K562 (cell line): ENCODE measurements at regions not wholly inside any gene's neighbourhood (a gene's known extent, or its start where the extent isn't known, plus 50 kb on each side); places are given as distances from the start of the nearest gene placed in this dataset.
A peak's percentile ranks its signal among the peaks of the same experiment; 100 is the strongest.

Experiments used
- EZH2 ChIP-seq: IDR thresholded peaks from 2 replicates; pipeline ENCODE4 v1.6.1; 2012; ENCODE audit warnings: low read depth, mild to moderate bottlenecking, inconsistent platforms, low read length, borderline replicate concordance
- FOXK2 ChIP-seq, 2 experiments: fragments of 450-650 bp; IDR thresholded peaks in 1 of 2; conservative IDR thresholded peaks in 1 of 2; 2 replicates each; pipeline ENCODE4 v1.6.1; 2016; ENCODE audit warnings: low read depth in 2 of 2, mild to moderate bottlenecking in 1 of 2
- GATAD2B ChIP-seq: fragments of 450-650 bp; IDR thresholded peaks from 2 replicates; pipeline ENCODE4 v1.6.1; 2017; ENCODE audit warnings: mild to moderate bottlenecking, borderline replicate concordance
- NCOA4 ChIP-seq: fragments of 450-650 bp; IDR thresholded peaks from 2 replicates; pipeline ENCODE4 v1.6.1; 2018; ENCODE audit warnings: mild to moderate bottlenecking; ENCODE audit not compliant: partially characterized antibody
- NFYB ChIP-seq: IDR thresholded peaks from 2 replicates; pipeline ENCODE4 v1.6.1; 2011; ENCODE audit warnings: mild to moderate bottlenecking, moderate library complexity; ENCODE audit not compliant: insufficient read length; ENCODE audit errors: extremely low read depth
- POU5F1 ChIP-seq: fragments of 150-350 bp; IDR thresholded peaks from 2 replicates; pipeline ENCODE4 v1.6.1; 2014; ENCODE audit warnings: borderline replicate concordance, low read length, low read depth, mild to moderate bottlenecking; ENCODE audit not compliant: partially characterized antibody
- RBM14 ChIP-seq: fragments of 200-400 bp; formaldehyde crosslinking; IDR thresholded peaks from 2 replicates; pipeline ENCODE4 v1.6.1; 2018; ENCODE audit warnings: low read depth, mild to moderate bottlenecking, low read length, moderate library complexity, borderline replicate concordance; ENCODE audit not compliant: insufficient read depth
- STAT5A ChIP-seq: IDR thresholded peaks from 2 replicates; pipeline ENCODE4 v1.6.1; 2012; ENCODE audit warnings: low read length, inconsistent platforms, borderline replicate concordance
- ZNF12 ChIP-seq: sonication (generic); formaldehyde crosslinking; IDR thresholded peaks from 2 replicates; pipeline ENCODE4 v1.4.0; 2020; ENCODE audit warnings: mild to moderate bottlenecking, missing genetic modification reagents
- ZNF830 ChIP-seq: fragments of 250-450 bp; sonication (Bioruptor Pico); IDR thresholded peaks from 2 replicates; pipeline ENCODE4 v1.5.0; 2021; ENCODE audit warnings: mild to moderate bottlenecking
- ZZZ3 ChIP-seq: fragments of 450-650 bp; IDR thresholded peaks from 2 replicates; pipeline ENCODE4 v1.6.1; 2016; ENCODE audit warnings: antibody characterized with exemption, mild to moderate bottlenecking, moderate library complexity
- TF ChIP-seq, protein P1 (sequence below): sonication (generic); formaldehyde crosslinking; IDR thresholded peaks from 2 replicates; pipeline ENCODE4 v1.8.1; 2022; ENCODE audit warnings: missing genetic modification reagents
- TF ChIP-seq, protein P2 (sequence below): fragments of 200-800 bp; sonication (Bioruptor generic); IDR thresholded peaks from 2 replicates; pipeline ENCODE4 v1.6.1; 2016; ENCODE audit warnings: missing genetic modification characterization, missing compliant biosample characterization
- TF ChIP-seq, protein P3 (sequence below): fragments of 150-350 bp; IDR thresholded peaks from 2 replicates; pipeline ENCODE4 v1.6.1; 2014; ENCODE audit warnings: low read depth, mild to moderate bottlenecking, low read length, borderline replicate concordance
- TF ChIP-seq, protein P4 (sequence below): sonication (generic); formaldehyde crosslinking; IDR thresholded peaks from 2 replicates; pipeline ENCODE4 v1.8.0; 2023; ENCODE audit warnings: mild to moderate bottlenecking, missing genetic modification reagents

DNA sequence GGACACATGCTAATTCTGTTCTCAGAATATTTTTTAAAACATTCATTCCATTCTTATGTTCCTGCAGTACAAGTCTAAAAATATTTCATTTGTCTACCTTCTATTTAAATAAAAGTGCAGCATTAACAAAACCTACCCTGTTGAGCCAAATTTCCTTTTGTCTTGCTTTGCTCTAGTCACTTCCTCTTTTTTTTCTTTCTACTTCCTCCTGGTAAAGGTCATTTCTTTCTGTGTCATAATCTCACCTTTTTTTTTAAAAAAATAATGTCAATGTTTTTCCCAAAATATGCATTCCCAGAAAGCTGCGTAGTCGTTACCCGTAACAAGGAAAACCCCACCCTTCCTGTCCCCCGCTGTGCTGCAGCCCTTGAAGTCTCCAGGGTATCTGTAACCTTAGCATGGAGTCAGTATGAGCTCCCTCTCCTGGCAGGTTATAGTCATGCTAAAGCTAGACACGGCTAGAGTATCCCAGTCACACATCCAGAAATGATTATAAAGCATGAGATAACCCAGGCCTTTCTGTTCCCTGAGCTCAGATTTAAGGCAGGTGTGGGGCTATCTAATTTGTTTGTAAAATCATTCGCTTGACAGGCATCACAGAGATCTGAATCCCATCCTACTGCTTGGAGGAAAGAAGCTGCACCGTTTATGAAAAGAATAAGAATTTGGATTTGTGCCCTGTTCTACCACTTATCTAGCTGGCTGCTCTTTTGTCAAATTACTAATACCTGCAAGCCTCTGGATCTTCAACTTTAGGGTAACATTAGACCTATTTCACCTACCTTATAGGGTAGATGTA lies 51.1 kb upstream of the EED start (continued):
- peak; percentile 63 to 70; a peak in 3 of 4 replicates for TF ChIP-seq FOXK2 (conservative IDR thresholded peaks at IDR 0.05 in 1 of 2, IDR thresholded peaks at IDR 0.05 in 1 of 2; ENCODE audit: low read depth in 2 of 2)
- TF ChIP-seq ZNF830 (CRISPR knock-in tag): no peak
- TF ChIP-seq ZNF12 (CRISPR knock-in tag): no peak
- TF ChIP-seq POU5F1: no peak
- TF ChIP-seq STAT5A: peak; percentile 49; the same call in 1 of the 2 replicates
- TF ChIP-seq ZZZ3: no peak
- TF ChIP-seq GATAD2B: peak; percentile 88
- TF ChIP-seq NCOA4: no peak
- TF ChIP-seq, protein P1, sequence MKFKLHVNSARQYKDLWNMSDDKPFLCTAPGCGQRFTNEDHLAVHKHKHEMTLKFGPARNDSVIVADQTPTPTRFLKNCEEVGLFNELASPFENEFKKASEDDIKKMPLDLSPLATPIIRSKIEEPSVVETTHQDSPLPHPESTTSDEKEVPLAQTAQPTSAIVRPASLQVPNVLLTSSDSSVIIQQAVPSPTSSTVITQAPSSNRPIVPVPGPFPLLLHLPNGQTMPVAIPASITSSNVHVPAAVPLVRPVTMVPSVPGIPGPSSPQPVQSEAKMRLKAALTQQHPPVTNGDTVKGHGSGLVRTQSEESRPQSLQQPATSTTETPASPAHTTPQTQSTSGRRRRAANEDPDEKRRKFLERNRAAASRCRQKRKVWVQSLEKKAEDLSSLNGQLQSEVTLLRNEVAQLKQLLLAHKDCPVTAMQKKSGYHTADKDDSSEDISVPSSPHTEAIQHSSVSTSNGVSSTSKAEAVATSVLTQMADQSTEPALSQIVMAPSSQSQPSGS (CRISPR knock-in tag): no peak
- TF ChIP-seq RBM14: no peak
- TF ChIP-seq, protein P2, sequence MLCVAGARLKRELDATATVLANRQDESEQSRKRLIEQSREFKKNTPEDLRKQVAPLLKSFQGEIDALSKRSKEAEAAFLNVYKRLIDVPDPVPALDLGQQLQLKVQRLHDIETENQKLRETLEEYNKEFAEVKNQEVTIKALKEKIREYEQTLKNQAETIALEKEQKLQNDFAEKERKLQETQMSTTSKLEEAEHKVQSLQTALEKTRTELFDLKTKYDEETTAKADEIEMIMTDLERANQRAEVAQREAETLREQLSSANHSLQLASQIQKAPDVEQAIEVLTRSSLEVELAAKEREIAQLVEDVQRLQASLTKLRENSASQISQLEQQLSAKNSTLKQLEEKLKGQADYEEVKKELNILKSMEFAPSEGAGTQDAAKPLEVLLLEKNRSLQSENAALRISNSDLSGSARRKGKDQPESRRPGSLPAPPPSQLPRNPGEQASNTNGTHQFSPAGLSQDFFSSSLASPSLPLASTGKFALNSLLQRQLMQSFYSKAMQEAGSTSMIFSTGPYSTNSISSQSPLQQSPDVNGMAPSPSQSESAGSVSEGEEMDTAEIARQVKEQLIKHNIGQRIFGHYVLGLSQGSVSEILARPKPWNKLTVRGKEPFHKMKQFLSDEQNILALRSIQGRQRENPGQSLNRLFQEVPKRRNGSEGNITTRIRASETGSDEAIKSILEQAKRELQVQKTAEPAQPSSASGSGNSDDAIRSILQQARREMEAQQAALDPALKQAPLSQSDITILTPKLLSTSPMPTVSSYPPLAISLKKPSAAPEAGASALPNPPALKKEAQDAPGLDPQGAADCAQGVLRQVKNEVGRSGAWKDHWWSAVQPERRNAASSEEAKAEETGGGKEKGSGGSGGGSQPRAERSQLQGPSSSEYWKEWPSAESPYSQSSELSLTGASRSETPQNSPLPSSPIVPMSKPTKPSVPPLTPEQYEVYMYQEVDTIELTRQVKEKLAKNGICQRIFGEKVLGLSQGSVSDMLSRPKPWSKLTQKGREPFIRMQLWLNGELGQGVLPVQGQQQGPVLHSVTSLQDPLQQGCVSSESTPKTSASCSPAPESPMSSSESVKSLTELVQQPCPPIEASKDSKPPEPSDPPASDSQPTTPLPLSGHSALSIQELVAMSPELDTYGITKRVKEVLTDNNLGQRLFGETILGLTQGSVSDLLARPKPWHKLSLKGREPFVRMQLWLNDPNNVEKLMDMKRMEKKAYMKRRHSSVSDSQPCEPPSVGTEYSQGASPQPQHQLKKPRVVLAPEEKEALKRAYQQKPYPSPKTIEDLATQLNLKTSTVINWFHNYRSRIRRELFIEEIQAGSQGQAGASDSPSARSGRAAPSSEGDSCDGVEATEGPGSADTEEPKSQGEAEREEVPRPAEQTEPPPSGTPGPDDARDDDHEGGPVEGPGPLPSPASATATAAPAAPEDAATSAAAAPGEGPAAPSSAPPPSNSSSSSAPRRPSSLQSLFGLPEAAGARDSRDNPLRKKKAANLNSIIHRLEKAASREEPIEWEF (CRISPR knock-in tag): no peak
- TF ChIP-seq EZH2: no peak
- no peak for TF ChIP-seq NFYB
- TF ChIP-seq, protein P3, sequence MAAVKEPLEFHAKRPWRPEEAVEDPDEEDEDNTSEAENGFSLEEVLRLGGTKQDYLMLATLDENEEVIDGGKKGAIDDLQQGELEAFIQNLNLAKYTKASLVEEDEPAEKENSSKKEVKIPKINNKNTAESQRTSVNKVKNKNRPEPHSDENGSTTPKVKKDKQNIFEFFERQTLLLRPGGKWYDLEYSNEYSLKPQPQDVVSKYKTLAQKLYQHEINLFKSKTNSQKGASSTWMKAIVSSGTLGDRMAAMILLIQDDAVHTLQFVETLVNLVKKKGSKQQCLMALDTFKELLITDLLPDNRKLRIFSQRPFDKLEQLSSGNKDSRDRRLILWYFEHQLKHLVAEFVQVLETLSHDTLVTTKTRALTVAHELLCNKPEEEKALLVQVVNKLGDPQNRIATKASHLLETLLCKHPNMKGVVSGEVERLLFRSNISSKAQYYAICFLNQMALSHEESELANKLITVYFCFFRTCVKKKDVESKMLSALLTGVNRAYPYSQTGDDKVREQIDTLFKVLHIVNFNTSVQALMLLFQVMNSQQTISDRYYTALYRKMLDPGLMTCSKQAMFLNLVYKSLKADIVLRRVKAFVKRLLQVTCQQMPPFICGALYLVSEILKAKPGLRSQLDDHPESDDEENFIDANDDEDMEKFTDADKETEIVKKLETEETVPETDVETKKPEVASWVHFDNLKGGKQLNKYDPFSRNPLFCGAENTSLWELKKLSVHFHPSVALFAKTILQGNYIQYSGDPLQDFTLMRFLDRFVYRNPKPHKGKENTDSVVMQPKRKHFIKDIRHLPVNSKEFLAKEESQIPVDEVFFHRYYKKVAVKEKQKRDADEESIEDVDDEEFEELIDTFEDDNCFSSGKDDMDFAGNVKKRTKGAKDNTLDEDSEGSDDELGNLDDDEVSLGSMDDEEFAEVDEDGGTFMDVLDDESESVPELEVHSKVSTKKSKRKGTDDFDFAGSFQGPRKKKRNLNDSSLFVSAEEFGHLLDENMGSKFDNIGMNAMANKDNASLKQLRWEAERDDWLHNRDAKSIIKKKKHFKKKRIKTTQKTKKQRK: no peak
- TF ChIP-seq, protein P4, sequence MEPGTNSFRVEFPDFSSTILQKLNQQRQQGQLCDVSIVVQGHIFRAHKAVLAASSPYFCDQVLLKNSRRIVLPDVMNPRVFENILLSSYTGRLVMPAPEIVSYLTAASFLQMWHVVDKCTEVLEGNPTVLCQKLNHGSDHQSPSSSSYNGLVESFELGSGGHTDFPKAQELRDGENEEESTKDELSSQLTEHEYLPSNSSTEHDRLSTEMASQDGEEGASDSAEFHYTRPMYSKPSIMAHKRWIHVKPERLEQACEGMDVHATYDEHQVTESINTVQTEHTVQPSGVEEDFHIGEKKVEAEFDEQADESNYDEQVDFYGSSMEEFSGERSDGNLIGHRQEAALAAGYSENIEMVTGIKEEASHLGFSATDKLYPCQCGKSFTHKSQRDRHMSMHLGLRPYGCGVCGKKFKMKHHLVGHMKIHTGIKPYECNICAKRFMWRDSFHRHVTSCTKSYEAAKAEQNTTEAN (CRISPR knock-in tag): no peak
